Gastroesophageal sphincter (tissue), 3 donors: ENCODE measurements at regions not wholly inside any gene's neighbourhood (a gene's known extent, or its start where the extent isn't known, plus 50 kb on each side); places are given as distances from the start of the nearest gene placed in this dataset.

Experiments used
- EP300 ChIP-seq: sonication (generic); formaldehyde crosslinking; IDR thresholded peaks from one replicate; pipeline ENCODE4 v1.6.1; 2017; ENCODE audit warnings: antibody characterized with exemption, mild to moderate bottlenecking
- POLR2A ChIP-seq, 2 donors: fragments of 450-650 bp; IDR thresholded peaks; one replicate each; pipeline ENCODE4 v1.6.1; 2017; ENCODE audit warnings: antibody characterized with exemption in 2 of 2, mild to moderate bottlenecking in 2 of 2, moderate library complexity in 1 of 2
- POLR2AphosphoS5 ChIP-seq: sonication (generic); formaldehyde crosslinking; IDR thresholded peaks from one replicate; pipeline ENCODE4 v1.6.1; 2017; ENCODE audit warnings: antibody characterized with exemption
- TF ChIP-seq, protein P1 (sequence below), 4 experiments: fragments of 200-600 bp in 2 of 4; fragments of 450-650 bp in 2 of 4; sonication (generic) in 1 of 4; IDR thresholded peaks; one replicate each; pipeline ENCODE4 v1.5.1; 2017 to 2019; ENCODE audit warnings: antibody characterized with exemption in 4 of 4, mild to moderate bottlenecking in 2 of 4, moderate library complexity in 2 of 4

DNA sequence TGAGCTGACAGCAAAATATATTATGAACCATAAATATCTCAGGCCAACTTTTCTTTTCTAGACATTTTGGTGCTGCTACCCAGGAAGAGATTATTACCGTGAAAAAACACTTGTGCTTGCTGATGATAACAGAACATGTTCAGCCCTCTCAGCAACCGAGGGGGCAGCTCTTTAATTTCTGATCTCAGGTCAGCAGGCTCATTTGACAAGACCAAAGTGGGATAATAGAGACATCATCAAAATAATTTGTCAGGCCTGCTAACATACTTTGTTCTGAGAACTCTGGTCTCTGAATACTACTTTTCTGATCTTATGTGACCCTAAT, 645.9 kb upstream of the KCNMB2 start:
- TF ChIP-seq, protein P1, sequence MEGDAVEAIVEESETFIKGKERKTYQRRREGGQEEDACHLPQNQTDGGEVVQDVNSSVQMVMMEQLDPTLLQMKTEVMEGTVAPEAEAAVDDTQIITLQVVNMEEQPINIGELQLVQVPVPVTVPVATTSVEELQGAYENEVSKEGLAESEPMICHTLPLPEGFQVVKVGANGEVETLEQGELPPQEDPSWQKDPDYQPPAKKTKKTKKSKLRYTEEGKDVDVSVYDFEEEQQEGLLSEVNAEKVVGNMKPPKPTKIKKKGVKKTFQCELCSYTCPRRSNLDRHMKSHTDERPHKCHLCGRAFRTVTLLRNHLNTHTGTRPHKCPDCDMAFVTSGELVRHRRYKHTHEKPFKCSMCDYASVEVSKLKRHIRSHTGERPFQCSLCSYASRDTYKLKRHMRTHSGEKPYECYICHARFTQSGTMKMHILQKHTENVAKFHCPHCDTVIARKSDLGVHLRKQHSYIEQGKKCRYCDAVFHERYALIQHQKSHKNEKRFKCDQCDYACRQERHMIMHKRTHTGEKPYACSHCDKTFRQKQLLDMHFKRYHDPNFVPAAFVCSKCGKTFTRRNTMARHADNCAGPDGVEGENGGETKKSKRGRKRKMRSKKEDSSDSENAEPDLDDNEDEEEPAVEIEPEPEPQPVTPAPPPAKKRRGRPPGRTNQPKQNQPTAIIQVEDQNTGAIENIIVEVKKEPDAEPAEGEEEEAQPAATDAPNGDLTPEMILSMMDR (IDR thresholded peaks at IDR 0.05), result no peak
- TF ChIP-seq POLR2A (IDR thresholded peaks at IDR 0.05) (no peak), POLR2AphosphoS5 (no peak), EP300 (no peak)
